ENCODE measurements at regions not wholly inside any gene's neighbourhood (a gene's known extent, or its start where the extent isn't known, plus 50 kb on each side); places are given as distances from the start of the nearest gene placed in this dataset.

- no peaks in the 10 kb centered on the region for H3K9me3 ChIP-seq
- no peak for DNase-seq
- H3K4me1 ChIP-seq, result peaks cover 0 to 12% (median 5%) of the 10 kb centered on the region in 4 donors
- no peak overlapping the region for H3K27ac ChIP-seq
- no peaks in the 10 kb centered on the region for H3K36me3 ChIP-seq
- intact Hi-C loops (cut with DNase I; ENCODE audit: low total_unique reads), result no loop called here
- no peak overlapping the region for H3K4me3 ChIP-seq
- H3K27me3 ChIP-seq, result no peaks in the 10 kb centered on the region
- TF ChIP-seq CTCF (IDR thresholded peaks at IDR 0.05), result no peak
These were observed 147.3 kb downstream of the TTLL2 start for GRCh38 chr6:167472148-167472547.

GRCh38 chr6:167472880-167473279 is 148.0 kb downstream of the TTLL2 start:
- no peak for DNase-seq
- no peaks in the 10 kb centered on the region for H3K9me3 ChIP-seq
- peaks cover 0 to 12% (median 5%) of the 10 kb centered on the region in 4 donors for H3K4me1 ChIP-seq
- no peak for TF ChIP-seq CTCF (IDR thresholded peaks at IDR 0.05)
- H3K4me3 ChIP-seq, result no peak overlapping the region
- no peaks in the 10 kb centered on the region for H3K27me3 ChIP-seq
- no peaks in the 10 kb centered on the region for H3K36me3 ChIP-seq
- H3K27ac ChIP-seq, result no peak overlapping the region
- intact Hi-C loops (cut with DNase I; ENCODE audit: low total_unique reads), result no loop called here

GRCh38 chr6:167474171-167474570 is 149.3 kb downstream of the TTLL2 start:
- Histone ChIP-seq H3K27me3 (no peaks in the 10 kb centered on the region), H3K27ac (no peak overlapping the region), H3K4me3 (no peak overlapping the region), H3K36me3 (no peaks in the 10 kb centered on the region), H3K9me3 (no peaks in the 10 kb centered on the region), H3K4me1 (peaks cover 0 to 12% (median 5%) of the 10 kb centered on the region in 4 donors)
- TF ChIP-seq CTCF (IDR thresholded peaks at IDR 0.05), result no peak
- no peak for DNase-seq
- intact Hi-C loops (cut with DNase I; ENCODE audit: low total_unique reads), result no loop called here

- H3K4me1 ChIP-seq, result peaks cover 0 to 12% (median 5%) of the 10 kb centered on the region in 4 donors
- no peaks in the 10 kb centered on the region for H3K36me3 ChIP-seq
- H3K27me3 ChIP-seq, result no peaks in the 10 kb centered on the region
- intact Hi-C loops (cut with DNase I; ENCODE audit: low total_unique reads), result no loop called here
- no peak overlapping the region for H3K4me3 ChIP-seq
- no peak for DNase-seq
- TF ChIP-seq CTCF (IDR thresholded peaks at IDR 0.05), result no peak
- H3K9me3 ChIP-seq, result no peaks in the 10 kb centered on the region
- H3K27ac ChIP-seq, result no peak overlapping the region
These were observed 149.8 kb downstream of the TTLL2 start for GRCh38 chr6:167474725-167475124.

GRCh38 chr6:167475947-167476346 is 151.1 kb downstream of the TTLL2 start:
- no peaks in the 10 kb centered on the region for H3K9me3 ChIP-seq
- peaks cover 0 to 12% (median 5%) of the 10 kb centered on the region in 4 donors for H3K4me1 ChIP-seq
- H3K4me3 ChIP-seq, result no peak overlapping the region
- H3K36me3 ChIP-seq, result no peaks in the 10 kb centered on the region
- no peak for DNase-seq
- H3K27ac ChIP-seq, result no peak overlapping the region
- intact Hi-C loops (cut with DNase I; ENCODE audit: low total_unique reads), result no loop called here
- TF ChIP-seq CTCF (IDR thresholded peaks at IDR 0.05), result no peak
- H3K27me3 ChIP-seq, result peaks cover 0 to 2% of the 10 kb centered on the region in 2 donors
